NCI-H146 treated with DMSO at 0.1 percent for 48 hours (cell line): ENCODE measurements at regions not wholly inside any gene's neighbourhood (a gene's known extent, or its start where the extent isn't known, plus 50 kb on each side); places are given as distances from the start of the nearest gene placed in this dataset.
A peak's percentile ranks its signal among the peaks of the same experiment; 100 is the strongest.

Experiments
- DNase-seq: peaks from one replicate; lab custom pipeline; 2025; ENCODE audit not compliant: unreplicated experiment; lab: John Stamatoyannopoulos, UW

GRCh38 chr3:152190636-152191183 is 78.0 kb upstream of the MBNL1 start:
- peak; percentile 93 for DNase-seq

GRCh38 chr3:152192050-152192449 is 76.7 kb upstream of the MBNL1 start:
- no peak for DNase-seq

GRCh38 chr3:152192936-152193672 is 75.6 kb upstream of the MBNL1 start:
- DNase-seq = no peak

GRCh38 chr3:152193673-152194267 is 75.0 kb upstream of the MBNL1 start:
- no peak for DNase-seq

GRCh38 chr3:152195206-152195605 is 73.5 kb upstream of the MBNL1 start:
- DNase-seq = no peak

- DNase-seq = no peak
Observed at GRCh38 chr3:152196782-152197181, 71.9 kb upstream of the MBNL1 start.

GRCh38 chr3:152197451-152197850 is 71.3 kb upstream of the MBNL1 start:
- DNase-seq = no peak

- no peak for DNase-seq
Observed at GRCh38 chr3:152197937-152198336, 70.8 kb upstream of the MBNL1 start.

GRCh38 chr3:152198665-152199064 is 70.1 kb upstream of the MBNL1 start:
- no peak for DNase-seq

- no peak for DNase-seq
Observed at GRCh38 chr3:152199102-152199840, 69.5 kb upstream of the MBNL1 start.

- no peak for DNase-seq
Observed at GRCh38 chr3:152200476-152201420, 68.0 kb upstream of the MBNL1 start.

GRCh38 chr3:152202976-152203626 is 65.6 kb upstream of the MBNL1 start:
- peak; percentile 84 for DNase-seq

GRCh38 chr3:152203652-152204051 is 65.1 kb upstream of the MBNL1 start:
- DNase-seq = no peak

GRCh38 chr3:152204218-152204617 is 64.5 kb upstream of the MBNL1 start:
- no peak for DNase-seq

- DNase-seq = no peak
Observed at GRCh38 chr3:152205097-152205593, 63.6 kb upstream of the MBNL1 start.

- no peak for DNase-seq
Observed at GRCh38 chr3:152206243-152206760, 62.4 kb upstream of the MBNL1 start.

GRCh38 chr3:152208439-152208838 is 60.3 kb upstream of the MBNL1 start:
- DNase-seq = no peak

GRCh38 chr3:152209060-152209459 is 59.7 kb upstream of the MBNL1 start:
- DNase-seq = no peak

- no peak for DNase-seq
Observed at GRCh38 chr3:152209776-152210175, 59.0 kb upstream of the MBNL1 start.

- no peak for DNase-seq
Observed at GRCh38 chr3:152210697-152211096, 58.0 kb upstream of the MBNL1 start.
